PC-9 (cell line): ENCODE measurements at regions not wholly inside any gene's neighbourhood (a gene's known extent, or its start where the extent isn't known, plus 50 kb on each side); places are given as distances from the start of the nearest gene placed in this dataset.

Source experiments
- BruUV-seq: library from RNA; stranded (reverse); fragments of 400-500 nt; replicated peaks from 2 replicates; lab custom pipeline; 2021; lab: Mats Ljungman, UMichigan
- CTCF ChIA-PET: fragments of 300-600 bp; sonication (Branson Sonifier 250); formaldehyde crosslinking; loops from one replicate; lab custom pipeline; 2022; ENCODE audit warnings: antibody characterized with exemption; lab: Charles Lee
- POLR2A ChIA-PET: fragments of 300-600 bp; sonication (Branson Sonifier 250); formaldehyde crosslinking; loops from one replicate; lab custom pipeline; 2022; ENCODE audit warnings: antibody characterized with exemption; ENCODE audit not compliant: unreplicated experiment; lab: Charles Lee
- DNase-seq, 2 experiments: peaks; one replicate each; pipeline versions ENCODE4 v3.0.0 to v3.0.0-alpha.2; 2015 to 2022; ENCODE audit warnings: mixed read lengths in 1 of 2
- H2AFZ ChIP-seq: fragments of 200-600 bp; sonication (generic); 2 replicates; pipeline ENCODE4 v1.8.1; 2017; ENCODE audit warnings: antibody characterized with exemption
- H3F3A ChIP-seq: fragments of 200-600 bp; sonication (generic); 2 replicates; pipeline ENCODE4 v1.8.1; 2017; ENCODE audit warnings: antibody characterized with exemption, mild to moderate bottlenecking, low read depth; ENCODE audit not compliant: insufficient read depth
- H3K27ac ChIP-seq: fragments of 200-600 bp; sonication (generic); 2 replicates; pipeline ENCODE4 v1.6.1; 2016; ENCODE audit warnings: mixed run types
- H3K27me3 ChIP-seq: fragments of 200-600 bp; sonication (generic); 2 replicates; pipeline ENCODE4 v1.6.1; 2016; ENCODE audit warnings: low read depth, mixed run types; ENCODE audit not compliant: insufficient read depth
- H3K36me3 ChIP-seq: fragments of 200-600 bp; sonication (generic); 2 replicates; pipeline ENCODE4 v1.6.1; 2016; ENCODE audit warnings: low read depth, mixed run types
- H3K4me1 ChIP-seq: fragments of 200-600 bp; sonication (generic); replicated peaks from 2 replicates; pipeline ENCODE4 v1.6.1; 2016; ENCODE audit warnings: mixed run types; ENCODE audit not compliant: insufficient read depth
- H3K4me2 ChIP-seq: fragments of 200-600 bp; sonication (generic); 2 replicates; pipeline ENCODE4 v1.6.1; 2017; ENCODE audit warnings: mixed run types
- H3K4me3 ChIP-seq: fragments of 200-600 bp; sonication (generic); 2 replicates; pipeline ENCODE4 v1.6.1; 2016; ENCODE audit warnings: mixed run types
- H3K79me2 ChIP-seq: fragments of 200-600 bp; sonication (generic); 2 replicates; pipeline ENCODE4 v1.6.1; 2017; ENCODE audit warnings: low read depth, mixed run types
- H3K9me2 ChIP-seq: fragments of 200-600 bp; sonication (generic); 2 replicates; pipeline ENCODE4 v1.8.1; 2017; ENCODE audit warnings: mild to moderate bottlenecking; ENCODE audit not compliant: insufficient read depth
- H3K9me3 ChIP-seq: fragments of 200-600 bp; sonication (generic); 2 replicates; pipeline ENCODE4 v1.8.1; 2016; ENCODE audit warnings: low read depth; ENCODE audit not compliant: insufficient read depth
- H4K20me1 ChIP-seq: fragments of 200-600 bp; sonication (generic); 2 replicates; pipeline ENCODE4 v1.8.1; 2017; ENCODE audit not compliant: insufficient read depth
- EZH2 ChIP-seq: fragments of 200-600 bp; sonication (generic); IDR thresholded peaks from 2 replicates; pipeline ENCODE4 v1.8.0; 2017; ENCODE audit warnings: antibody characterized with exemption, low read depth
- intact Hi-C: fragments of 100-400 bp; cut with micrococcal nuclease; formaldehyde crosslinking; loops from one replicate; pipeline ENCODE4 v1.10.0; 2022; ENCODE audit not compliant: unreplicated experiment
- TF ChIP-seq, protein P1 (sequence below): fragments of 200-600 bp; sonication (generic); conservative IDR thresholded peaks from 2 replicates; pipeline ENCODE4 v1.6.1; 2017; ENCODE audit warnings: mixed run types, antibody characterized with exemption, mild to moderate bottlenecking, moderate library complexity

DNA sequence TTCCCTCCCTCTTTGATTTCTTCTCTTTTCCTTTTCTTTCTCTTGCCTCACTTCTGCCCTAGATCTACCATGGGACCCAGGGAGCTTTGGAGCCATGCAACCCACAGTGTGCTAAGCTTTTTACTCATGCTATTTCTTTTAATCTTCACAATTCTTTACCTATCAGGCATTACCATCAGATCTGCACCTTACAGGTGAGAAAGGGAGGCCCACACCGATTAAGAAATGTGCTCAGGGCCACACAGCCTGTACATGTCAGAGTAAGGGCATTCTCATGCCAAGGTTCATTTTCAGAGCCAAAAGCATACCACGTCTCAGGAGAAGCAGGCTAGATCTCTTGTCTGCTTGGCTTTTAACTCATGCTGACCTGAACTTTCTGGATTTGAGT is 161.9 kb downstream of the RPIA start:
- no peaks in the 10 kb centered on the region for H3K36me3 ChIP-seq
- no peak overlapping the region for H3K27ac ChIP-seq
- ChIA-PET CTCF (no interaction called here), POLR2A (no interaction called here)
- H2AFZ ChIP-seq = no peak overlapping the region
- BruUV-seq = no TSS peak
- no peaks in the 10 kb centered on the region for H3F3A ChIP-seq
- H3K4me1 ChIP-seq = no peaks in the 10 kb centered on the region
- H3K9me3 ChIP-seq = no peaks in the 10 kb centered on the region
- no peaks in the 10 kb centered on the region for H4K20me1 ChIP-seq
- H3K4me3 ChIP-seq = no peak overlapping the region
- no peaks in the 10 kb centered on the region for H3K79me2 ChIP-seq
- H3K27me3 ChIP-seq = peaks cover 4% of the 10 kb centered on the region; the same call in 1 of the 2 replicates
- H3K9me2 ChIP-seq = no peaks in the 10 kb centered on the region
- DNase-seq = no peak
- intact Hi-C loops = no loop called here
- no peak overlapping the region for H3K4me2 ChIP-seq
- no peak for TF ChIP-seq EZH2
- TF ChIP-seq, protein P1, sequence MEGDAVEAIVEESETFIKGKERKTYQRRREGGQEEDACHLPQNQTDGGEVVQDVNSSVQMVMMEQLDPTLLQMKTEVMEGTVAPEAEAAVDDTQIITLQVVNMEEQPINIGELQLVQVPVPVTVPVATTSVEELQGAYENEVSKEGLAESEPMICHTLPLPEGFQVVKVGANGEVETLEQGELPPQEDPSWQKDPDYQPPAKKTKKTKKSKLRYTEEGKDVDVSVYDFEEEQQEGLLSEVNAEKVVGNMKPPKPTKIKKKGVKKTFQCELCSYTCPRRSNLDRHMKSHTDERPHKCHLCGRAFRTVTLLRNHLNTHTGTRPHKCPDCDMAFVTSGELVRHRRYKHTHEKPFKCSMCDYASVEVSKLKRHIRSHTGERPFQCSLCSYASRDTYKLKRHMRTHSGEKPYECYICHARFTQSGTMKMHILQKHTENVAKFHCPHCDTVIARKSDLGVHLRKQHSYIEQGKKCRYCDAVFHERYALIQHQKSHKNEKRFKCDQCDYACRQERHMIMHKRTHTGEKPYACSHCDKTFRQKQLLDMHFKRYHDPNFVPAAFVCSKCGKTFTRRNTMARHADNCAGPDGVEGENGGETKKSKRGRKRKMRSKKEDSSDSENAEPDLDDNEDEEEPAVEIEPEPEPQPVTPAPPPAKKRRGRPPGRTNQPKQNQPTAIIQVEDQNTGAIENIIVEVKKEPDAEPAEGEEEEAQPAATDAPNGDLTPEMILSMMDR = no peak

DNA sequence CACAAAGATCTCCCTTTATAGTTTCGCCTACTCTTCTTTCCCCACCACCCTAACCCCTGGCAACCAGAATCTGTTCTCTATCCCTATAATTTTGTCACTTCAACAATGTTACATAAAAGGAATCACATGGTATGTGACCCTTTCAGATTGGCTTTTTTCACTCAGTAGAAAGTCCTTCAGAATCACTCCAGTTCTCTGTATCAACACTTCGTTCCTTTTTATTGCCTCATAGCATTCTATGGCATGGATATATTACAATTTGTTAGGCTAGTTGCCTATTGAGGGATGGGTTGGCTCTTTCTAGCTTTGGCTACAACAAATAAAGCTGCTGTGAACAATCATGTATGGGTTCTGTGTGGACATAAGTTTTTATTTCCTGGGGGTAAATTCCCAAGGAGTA is 163.1 kb downstream of the RPIA start:
- BruUV-seq = no TSS peak
- H3K27ac ChIP-seq = no peak overlapping the region
- intact Hi-C loops = no loop called here

DNA sequence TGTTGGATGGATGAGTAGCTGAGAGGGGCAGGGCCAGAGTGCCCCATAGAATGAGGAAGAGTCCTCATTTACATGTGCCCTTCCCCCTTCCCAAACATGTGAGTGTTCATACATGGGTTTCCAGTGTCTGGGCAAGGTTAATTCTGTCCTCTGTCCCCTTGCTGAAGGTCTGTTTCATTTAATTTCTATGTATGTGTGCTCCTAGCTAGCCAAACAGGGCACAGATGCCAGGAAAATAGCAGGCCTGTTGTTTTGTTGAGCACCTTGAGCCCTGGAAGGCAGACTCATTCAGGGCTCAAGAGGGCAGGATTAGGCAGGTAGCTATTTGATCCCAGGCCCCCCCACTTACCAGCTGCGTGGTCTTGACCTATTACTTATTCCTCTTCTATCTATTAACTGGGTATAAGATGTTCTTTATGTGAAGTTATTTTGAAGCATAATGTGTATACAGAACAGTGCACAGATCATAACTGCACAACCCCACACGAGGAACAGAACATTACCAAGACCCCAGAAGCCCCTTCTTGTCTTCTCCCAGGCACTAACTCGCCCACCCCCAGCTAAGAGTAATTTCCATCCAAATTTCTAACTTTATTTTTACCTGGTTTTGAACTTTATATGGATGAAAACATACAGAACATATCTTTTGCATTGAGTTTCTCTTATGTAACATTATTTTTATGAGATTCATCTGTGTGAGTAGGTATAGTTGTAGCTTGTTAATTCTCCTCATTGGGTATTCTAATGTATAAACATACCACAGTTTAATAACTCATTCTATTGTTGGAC is 164.3 kb downstream of the RPIA start:
- H3K27me3 ChIP-seq = no peaks in the 10 kb centered on the region
- H3K27ac ChIP-seq = no peak overlapping the region
- no peaks in the 10 kb centered on the region for H4K20me1 ChIP-seq
- DNase-seq = no peak
- no peak overlapping the region for H3K4me3 ChIP-seq
- TF ChIP-seq EZH2 = no peak
- TF ChIP-seq, protein P1 = no peak
- no peaks in the 10 kb centered on the region for H3K36me3 ChIP-seq
- H3K79me2 ChIP-seq = no peaks in the 10 kb centered on the region
- H3K9me3 ChIP-seq = no peaks in the 10 kb centered on the region
- no peaks in the 10 kb centered on the region for H3K4me1 ChIP-seq
- no peak overlapping the region for H3K4me2 ChIP-seq
- no peaks in the 10 kb centered on the region for H3K9me2 ChIP-seq
- no TSS peak for BruUV-seq
- CTCF ChIA-PET = no interaction called here
- no peaks in the 10 kb centered on the region for H3F3A ChIP-seq
- H2AFZ ChIP-seq = no peak overlapping the region
- POLR2A ChIA-PET = no interaction called here
- intact Hi-C loops = no loop called here

More for the DNA sequence above, 163.1 kb downstream of the RPIA start:
- Histone ChIP-seq H3K27me3 (no peaks in the 10 kb centered on the region), H4K20me1 (no peaks in the 10 kb centered on the region), H3K4me3 (no peak overlapping the region), H3F3A (no peaks in the 10 kb centered on the region), H3K4me1 (no peaks in the 10 kb centered on the region), H3K9me2 (no peaks in the 10 kb centered on the region), H2AFZ (no peak overlapping the region), H3K9me3 (no peaks in the 10 kb centered on the region), H3K4me2 (no peak overlapping the region), H3K36me3 (no peaks in the 10 kb centered on the region), H3K79me2 (no peaks in the 10 kb centered on the region)
- POLR2A ChIA-PET = no interaction called here
- TF ChIP-seq, protein P1 = no peak
- TF ChIP-seq EZH2 = no peak
- CTCF ChIA-PET = interaction anchor here (0.5 kb wide), 1 partner anchor 282 kb away, joined by 3 read pairs; no protein-coding TSS in a partner anchor
- no peak for DNase-seq
